GM21529 (cell line): ENCODE measurements at regions not wholly inside any gene's neighbourhood (a gene's known extent, or its start where the extent isn't known, plus 50 kb on each side); places are given as distances from the start of the nearest gene placed in this dataset.
"Not testable (repeated sequence)": the region's sequence is repeated elsewhere in the genome, so short reads cannot be mapped to it uniquely, and the experiment has no call there.

Source experiments
- ATAC-seq: cut with Tn5 transposase; IDR thresholded peaks from one replicate; pipeline ENCODE4 v1.9.1; 2021; ENCODE audit not compliant: unreplicated experiment

DNA sequence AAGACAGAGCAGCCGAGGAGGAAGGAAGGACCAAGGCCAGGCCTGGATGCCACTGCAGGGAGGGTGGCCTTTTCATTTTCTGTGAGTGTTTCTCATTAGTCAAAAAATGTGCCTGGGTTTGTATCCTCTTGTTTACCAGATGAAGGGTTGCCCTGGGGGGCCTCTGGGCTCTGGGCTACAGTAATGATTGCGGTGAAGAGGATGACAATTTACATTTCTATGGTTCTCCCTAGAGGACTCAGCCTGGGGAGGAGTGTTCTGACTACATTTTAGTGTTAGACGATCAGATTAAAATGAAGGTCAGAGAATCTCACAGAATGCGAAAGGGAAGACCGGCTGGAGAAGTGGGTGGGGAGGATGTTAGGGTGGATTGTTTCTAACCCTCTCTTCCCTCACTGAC lies 108.0 kb upstream of the KMT2C start:
- no peak for ATAC-seq

DNA sequence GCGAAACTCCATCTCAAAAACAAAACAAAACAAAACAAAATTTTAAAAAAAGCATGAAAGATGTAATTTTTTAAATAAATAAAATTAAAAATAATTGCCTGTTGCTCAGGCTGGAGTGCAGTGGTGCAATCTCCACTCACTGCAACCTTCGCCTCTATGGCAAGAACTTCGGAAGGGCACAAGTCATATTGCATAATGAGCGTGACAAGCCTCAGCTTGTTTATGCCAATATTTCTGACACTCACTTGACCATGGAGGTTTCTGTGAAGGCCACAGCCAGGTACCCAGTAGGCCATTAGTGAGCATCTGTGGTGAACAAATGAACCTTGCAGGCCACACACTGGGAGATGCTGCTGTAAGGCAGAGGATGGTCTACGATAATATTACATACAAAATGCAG lies 106.1 kb upstream of the KMT2C start:
- no peak for ATAC-seq

DNA sequence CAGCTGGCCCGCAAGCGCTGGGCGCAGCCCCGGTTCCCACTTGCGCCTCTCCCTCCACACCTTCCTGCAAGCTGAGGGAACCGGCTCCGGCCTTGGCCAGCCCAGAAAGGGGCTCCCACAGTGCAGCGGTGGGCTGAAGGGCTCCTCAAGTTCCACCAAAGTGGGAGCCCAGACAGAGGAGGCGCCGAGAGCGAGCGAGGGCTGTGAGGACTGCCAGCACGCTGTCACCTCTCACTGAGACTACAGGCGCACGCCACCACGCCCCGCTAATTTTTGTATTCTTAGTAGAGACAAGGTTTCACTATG lies 103.3 kb upstream of the KMT2C start:
- ATAC-seq: not testable (repeated sequence)

DNA sequence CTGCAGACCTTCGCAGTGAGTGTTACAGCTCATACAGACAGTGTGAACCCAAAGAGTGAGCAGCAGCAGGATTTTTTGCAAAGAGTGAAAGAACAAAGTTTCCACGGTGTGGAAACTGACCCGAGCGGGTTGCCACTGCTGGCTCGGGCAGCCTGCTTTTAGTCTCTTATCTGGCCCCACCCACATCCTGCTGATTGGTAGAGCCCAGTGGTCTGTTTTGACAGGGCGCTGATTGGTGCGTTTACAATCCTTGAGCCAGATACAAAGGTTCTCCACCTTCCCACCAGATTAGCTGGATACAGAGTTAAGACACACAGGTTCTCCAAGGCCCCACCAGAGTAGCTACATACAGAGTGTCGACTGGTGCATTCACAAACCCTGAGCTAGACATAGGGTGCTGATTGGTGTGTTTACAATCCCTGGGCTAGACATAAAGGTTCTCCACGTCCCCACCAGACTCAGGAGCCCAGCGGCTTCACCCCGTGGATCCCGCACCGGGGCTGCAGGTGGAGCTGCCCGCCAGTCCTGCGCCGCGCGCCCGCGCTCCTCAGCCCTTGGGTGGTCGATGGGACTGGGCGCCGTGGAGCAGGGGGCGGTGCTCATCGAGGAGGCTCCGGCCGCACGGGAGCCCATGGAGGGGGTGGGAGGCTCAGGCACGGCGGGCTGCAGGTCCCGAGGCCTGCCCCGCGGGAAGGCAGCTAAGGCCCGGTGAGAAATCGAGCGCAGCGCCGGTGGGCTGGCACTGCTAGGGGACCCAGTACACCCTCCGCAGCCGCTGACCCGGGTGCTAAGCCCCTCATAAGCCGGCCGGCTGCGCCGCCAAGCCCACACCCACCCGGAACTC lies 102.8 kb upstream of the KMT2C start:
- ATAC-seq: not testable (repeated sequence)

DNA sequence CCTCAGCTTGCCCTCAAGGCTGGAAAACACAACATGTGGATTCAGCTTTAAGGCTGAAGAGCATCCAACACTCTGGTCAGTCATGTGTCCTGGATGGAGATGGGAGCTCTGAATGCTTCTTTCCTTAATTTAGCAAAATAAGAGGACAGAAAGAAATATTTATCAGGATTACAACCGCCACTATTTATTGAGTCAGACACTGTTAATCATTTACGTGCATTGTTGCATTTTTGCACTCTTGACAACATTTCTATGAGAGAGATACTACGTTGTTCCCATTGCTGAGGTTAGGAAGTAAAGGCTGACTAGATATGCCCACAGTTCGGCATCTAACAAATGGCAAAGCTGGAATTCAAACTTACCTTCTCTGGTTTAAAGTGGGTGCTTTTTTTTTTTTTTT lies 101.8 kb upstream of the KMT2C start:
- no peak for ATAC-seq

DNA sequence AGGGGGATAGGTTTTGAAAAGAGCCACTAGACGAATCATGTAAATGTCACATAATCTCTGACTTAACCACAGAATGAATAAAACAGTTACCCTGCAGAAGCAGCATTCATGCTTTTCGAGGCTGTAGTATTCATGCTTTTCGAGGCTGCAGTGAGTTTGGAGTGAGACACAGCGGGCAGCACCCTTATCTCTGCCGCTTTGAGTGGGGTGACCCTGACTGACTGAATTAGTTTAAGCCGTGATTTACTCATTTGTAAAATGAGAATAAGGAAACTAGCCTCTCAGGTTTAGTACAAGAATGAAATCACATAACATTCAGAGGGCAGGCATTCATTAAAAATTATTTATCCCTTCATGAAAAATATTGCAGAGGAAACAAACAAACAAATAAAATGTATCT lies 92.8 kb upstream of the KMT2C start:
- no peak for ATAC-seq

DNA sequence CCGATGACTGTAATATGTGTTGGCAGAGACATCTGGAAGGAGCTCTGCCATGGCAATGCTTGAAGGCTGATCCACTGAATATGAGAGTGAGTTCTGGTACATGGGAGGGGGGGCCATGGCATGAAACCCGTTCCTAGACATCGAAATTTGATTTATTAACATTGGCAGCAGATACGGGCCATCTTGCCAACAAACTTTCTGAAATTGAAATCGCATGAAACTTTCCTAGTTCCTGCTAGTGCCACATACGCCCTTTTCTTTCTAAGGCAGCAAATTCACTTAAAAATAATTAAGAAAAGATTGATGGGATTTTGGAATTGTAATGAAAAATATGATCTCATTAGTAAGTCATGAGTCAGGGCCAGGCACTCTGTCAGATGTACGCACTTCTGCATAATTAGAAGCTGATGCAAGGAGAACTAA lies 91.8 kb upstream of the KMT2C start:
- ATAC-seq: no peak

DNA sequence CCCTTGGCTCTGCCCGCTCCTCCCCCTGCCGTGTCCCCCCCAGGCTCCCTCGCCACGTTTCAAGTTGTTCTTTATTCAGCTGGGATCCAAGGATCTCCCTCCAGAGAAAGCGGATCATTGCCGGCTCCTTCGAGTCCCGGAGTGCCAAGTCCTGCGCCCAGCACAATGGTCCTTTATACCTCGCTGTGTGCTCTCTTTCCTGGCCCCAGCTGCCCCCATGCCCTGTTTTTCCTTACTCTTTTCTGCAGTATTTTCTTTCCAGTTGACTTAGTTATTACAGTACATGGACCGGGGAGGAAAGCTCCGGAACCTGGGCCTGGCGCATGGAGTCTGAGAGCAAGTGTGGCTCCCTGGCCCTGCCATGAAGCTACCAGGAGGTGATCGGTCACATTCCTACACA lies 88.1 kb upstream of the KMT2C start:
- no peak for ATAC-seq

DNA sequence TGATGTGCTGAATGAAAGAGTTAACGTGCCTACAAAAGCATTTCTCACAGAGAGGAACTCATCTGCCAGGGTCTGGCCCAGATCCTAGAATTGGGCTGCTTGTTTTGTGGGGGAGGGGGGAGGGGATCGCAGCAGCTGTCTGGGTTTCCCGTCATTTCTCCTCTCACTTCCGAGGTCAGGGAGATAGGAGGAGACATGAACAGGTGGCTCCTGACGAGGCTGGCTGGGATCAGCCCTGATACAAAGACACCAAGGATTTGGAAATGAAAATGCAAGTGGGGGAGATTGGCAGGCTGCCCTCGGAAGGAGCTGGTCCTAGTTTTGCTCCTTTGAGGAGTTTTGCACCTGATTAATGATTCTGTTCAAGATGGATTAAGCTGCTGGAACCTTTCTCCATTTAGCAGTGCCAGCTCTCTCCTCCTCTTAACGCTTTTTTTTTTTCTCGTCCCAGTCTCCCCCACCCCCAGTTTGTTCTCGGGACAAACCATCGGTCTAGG lies 86.8 kb upstream of the KMT2C start:
- no peak for ATAC-seq

DNA sequence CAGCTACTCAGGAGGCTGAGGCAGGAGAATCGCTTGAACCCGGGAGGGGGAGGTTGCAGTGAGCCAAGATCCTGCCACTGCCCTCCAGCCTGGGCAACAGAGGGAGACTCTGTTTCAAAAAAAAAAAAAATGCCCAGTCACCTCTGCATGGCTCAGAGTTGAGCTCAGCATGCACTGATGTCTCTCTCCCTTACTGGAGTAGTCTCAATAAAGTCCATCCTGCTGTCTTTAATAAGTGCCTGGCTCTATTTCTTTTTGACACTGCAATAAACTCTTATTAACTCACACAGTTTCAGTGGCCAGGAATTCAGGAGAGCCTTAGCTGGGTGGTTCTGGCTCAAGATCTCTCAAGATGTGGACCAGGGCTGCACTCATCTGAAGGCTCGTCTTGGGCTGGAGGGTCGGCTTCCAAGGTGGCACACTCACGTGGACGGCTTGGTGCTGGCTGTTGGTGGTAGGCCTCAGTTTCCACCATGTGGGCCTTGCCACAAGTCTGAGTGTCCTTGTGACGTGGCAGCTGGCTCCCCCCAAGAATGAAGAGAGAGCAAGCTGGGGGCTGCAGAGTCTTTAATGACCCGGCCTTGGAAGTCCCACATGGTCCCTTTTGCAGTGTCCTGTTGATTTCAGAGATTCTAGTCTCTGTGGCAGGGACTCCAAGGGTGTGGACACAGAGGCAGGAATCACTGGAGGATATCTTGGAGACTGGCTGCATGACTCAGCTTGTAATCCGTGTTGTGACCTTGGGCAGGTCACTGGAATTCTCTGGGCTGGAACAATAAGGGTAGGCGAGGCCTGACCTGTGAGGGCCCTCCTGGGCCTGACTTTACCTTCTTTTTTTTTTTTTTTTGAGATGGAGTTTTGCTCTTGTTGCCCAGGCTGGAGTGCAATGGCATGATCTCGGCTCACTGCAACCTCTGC lies 85.9 kb upstream of the KMT2C start:
- no peak for ATAC-seq

DNA sequence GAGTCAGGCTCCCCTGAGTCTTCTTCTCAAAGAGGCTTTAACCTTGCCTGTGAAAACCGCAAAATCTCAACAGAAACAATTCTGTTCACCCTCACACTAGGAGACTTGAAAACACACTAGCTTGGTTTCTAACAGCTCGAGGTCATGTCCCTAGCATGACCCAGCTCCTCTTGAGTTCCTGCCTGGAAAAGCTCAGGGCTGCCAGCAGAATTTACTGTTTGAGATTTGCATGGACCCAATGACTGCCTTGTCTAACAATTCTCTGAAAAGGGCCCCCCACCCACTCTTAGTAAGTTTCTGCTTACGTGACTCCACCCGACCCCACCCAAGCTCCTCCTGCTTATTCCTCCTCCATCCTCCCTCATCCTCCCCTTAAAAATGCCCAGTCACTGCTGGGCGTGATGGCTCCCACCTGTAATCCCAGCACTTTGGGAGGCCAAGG lies 85.1 kb upstream of the KMT2C start:
- ATAC-seq: no peak

DNA sequence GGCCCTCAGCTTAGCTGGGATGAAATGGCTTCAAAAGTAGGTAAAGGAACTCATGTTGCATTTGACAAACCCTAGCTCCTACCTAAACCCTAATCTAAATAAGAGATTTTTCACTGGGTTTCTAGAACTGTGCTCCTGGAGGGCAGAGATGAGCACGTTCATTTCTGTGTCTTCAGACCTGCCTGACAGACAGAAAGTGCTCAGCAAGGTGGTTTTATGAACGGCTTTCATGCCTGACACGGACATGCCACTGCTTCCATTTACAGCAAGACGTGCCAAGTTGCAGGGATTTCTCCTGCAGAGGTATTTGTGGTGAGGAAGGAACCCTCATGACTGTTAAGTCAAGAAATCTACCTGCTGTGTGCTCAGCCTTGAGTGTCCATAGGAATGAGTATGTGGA lies 83.5 kb upstream of the KMT2C start:
- ATAC-seq: no peak

DNA sequence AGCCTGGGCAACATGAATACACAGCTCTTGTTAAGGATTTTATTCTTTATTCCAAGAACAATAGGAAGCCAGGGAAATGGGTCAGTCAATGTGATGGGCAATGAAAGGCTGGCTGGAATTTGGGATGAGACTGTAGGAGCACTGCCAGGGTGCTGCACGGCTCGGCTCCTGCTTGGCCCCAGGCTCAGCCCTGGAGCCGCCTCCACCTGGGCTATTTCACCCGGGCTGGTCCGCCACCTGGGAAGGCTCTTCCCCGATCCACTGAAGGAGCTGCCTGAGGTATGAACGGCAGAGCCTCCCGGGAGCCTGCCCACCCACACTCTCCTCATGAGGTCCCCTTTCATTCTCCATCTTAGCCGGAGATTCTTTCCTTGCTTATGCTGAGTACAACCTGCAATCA lies 80.4 kb upstream of the KMT2C start:
- ATAC-seq: no peak

DNA sequence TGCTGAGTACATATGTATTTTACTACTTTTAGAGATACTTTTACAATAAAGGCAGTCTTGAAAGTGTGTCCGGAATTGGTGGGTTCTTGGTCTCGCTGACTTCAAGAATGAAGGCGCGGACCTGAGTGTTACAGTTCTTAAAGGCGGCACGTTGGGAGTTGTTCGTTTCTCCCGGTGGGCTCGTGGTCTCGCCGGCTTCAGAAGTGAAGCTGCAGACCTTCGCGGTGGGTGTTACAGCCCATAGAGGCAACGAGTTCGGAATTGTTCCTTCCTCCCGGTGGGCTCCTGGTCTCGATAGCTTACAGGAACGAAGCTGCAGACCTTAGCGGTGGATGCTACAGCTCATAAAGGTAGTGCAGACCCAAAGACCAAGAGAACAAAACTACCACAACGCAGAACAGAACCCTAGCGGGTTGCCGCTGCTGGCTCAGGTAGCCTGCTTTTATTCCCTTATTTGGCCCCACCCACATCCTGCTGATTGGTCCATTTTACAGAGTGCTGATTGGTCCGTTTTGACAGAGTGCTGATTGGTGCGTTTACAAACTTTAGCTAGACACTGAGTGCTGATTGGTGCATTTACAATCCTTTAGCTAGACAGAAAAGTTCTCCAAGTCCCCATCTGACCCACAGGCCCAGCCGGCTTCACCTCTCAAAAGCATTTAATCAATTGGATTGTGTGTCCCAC lies 79.6 kb upstream of the KMT2C start:
- ATAC-seq: not testable (repeated sequence)

DNA sequence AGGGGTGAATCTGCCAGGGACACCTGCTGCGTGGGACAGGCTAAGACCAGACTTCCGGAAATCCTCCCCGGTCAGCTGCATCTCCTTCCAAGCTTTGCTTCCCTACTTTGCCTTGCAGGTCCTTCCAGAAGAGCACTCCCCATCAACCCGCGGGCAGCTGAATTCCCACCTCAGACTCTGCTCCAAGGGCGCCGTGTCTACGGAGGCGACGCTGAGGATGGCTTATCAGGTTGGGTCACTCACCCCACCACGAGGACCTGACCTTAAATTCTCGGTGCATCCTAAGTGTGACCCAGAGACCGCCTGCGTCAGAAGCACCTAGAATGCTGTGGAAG lies 78.9 kb upstream of the KMT2C start:
- no peak for ATAC-seq

DNA sequence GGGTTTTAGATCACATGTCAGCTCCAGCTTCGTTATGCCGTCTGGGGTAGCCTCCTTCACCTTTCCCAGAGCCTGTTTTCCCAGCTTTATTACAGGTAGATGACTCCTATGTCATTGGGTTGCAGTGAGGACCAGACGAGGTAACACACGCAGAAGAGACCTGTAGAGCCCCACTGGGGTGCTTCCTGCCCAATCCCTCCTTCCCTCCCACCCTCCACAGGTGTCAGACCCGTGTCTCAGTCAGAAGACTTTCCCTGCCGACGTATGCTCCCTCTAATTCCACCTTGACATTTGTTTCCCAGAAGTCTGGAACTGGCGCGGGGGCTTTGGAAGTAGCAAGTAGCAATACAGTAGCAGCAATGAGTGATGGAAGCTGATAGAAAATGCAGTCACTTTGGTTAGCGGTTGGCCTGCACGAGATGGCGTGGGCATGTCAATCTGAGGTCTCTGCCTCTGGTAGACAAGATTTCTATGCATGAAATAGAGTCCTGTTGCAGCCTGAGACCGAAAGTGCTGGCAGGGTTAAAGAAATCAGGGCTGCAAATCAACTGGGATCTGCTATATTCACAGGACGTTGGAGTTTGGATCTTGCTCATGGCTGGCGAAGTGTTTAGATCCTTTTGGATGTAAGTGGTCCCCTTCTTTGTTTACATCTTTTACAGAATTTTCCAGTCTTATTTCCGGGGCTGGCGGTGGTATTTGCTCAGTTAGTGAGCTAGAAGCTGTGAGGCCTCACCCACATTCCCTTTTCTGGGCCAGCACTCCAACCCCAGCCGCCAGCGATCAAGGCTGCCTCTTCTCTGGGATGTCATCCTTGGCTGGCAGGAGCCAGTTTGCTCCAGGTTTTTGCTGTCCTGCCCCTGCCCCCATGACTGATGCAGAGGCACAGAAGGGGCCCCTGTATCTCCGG lies 78.3 kb upstream of the KMT2C start:
- ATAC-seq: no peak

DNA sequence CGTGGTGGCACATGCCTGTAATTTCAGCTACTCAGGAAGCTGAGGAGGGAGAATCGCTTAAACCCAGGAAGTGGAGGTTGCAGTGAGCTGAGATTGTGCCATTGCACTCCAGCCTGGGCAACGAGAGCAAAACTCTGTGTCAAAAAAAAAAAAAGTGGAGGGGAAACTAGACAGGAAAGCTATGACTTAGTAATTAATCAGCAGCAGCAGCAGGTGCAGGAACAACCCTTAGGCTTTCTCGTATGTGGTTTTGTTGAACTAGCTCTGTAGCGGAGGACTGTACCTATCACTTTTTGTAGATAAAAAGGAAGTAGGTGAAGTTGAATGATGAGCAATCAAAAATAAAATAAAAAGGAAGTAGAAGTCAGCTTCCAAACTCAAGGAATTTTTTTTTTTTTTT lies 76.9 kb upstream of the KMT2C start:
- no peak for ATAC-seq

DNA sequence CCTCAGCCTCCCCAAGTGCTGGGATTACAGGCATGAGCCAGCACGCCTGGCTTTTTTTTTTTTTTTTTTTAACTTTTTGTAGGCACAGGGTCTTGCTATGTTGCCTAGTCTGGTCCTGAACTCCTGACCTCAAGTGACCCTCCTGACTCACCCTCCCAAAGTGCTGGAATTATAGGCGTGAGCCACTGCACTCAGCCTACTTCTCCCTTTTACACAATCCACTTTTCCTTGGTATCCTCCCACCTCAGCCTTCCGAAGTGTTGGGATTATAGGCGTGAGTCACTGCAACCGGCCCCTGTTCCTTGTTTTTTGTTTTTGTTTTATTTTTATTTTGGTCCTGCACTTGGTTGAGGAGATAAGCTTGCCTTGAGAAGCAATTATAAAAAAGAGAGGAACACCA lies 75.9 kb upstream of the KMT2C start:
- ATAC-seq: no peak

DNA sequence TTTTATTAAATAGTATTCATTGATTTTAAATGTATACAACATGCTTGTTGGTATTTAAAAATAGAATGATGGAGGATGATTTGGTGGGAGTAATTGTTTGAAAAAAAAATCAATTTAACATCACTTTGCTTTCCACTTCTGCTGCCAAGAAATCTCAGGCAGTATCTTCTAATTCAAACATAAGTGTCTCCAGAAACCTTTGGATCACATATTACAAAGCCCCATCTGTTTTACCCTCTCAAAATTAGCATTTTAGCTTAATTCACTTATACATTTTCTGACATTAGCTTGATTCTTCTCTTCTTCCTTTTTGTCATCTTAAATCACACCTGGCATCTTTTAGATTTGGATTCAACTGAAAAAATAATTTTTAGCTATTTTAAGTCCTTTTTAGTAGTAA lies 72.9 kb upstream of the KMT2C start:
- no peak for ATAC-seq

DNA sequence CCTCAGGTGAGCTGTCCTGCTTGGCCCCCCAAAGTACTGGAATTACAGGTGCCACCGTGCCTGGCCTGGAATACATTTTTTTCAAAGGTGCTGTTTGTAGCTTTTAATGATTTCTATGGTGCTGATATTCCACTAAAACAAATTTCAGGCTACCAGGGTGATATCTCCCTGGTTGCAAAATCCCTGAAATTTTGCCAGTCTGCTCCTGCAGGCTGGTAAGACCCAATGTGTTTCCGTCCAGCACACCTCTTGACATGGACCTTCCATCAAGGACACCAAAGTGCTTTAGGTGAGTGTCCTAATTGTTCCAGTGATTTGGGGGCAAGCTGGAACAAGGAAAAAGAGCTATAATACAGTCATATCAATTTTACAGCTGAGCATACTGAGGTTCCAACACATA lies 69.8 kb upstream of the KMT2C start:
- no peak for ATAC-seq

DNA sequence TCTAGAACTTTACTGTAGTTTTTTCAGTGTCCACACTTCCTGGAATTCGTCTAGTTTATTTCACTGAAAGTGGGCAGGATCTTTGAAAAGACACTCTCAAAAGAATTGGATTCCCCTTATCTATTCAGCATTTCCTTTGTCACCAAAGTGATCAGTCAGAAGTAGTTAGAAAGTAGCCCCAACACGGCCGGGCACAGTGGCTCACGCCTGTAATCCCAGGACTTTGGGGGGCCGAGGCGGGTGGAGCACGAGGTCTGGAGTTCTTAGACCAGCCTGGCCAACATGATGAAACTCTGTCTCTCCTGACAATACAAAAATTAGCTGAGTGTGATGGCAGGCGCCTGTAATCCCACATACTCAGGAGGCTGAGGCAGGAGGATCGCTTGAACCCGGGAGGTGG lies 69.0 kb upstream of the KMT2C start:
- ATAC-seq: no peak
